H9 (cell line): ENCODE measurements at regions not wholly inside any gene's neighbourhood (a gene's known extent, or its start where the extent isn't known, plus 50 kb on each side); places are given as distances from the start of the nearest gene placed in this dataset.

Experiments used
- DNase-seq: peaks from one replicate; pipeline ENCODE4 v3.0.0-alpha.2; 2017
- H2AFZ ChIP-seq: one replicate; pipeline ENCODE4 v1.6.1; 2013; ENCODE audit warnings: mild to moderate bottlenecking, low read length, control low read depth, moderate library complexity
- H2AK5ac ChIP-seq: 2 replicates; pipeline ENCODE4 v1.6.1; 2013; ENCODE audit warnings: low read length, control low read depth, mixed read lengths; ENCODE audit not compliant: insufficient read length
- H2BK120ac ChIP-seq: one replicate; pipeline ENCODE4 v1.6.1; 2013; ENCODE audit warnings: low read depth, mild to moderate bottlenecking, low read length, control low read depth, inconsistent platforms; ENCODE audit not compliant: poor library complexity, severe bottlenecking
- H2BK12ac ChIP-seq: 2 replicates; pipeline ENCODE4 v1.6.1; 2013; ENCODE audit warnings: low read length, control low read depth, mixed read lengths, low read depth; ENCODE audit not compliant: insufficient read length
- H2BK15ac ChIP-seq: 2 replicates; pipeline ENCODE4 v1.6.1; 2013; ENCODE audit warnings: low read depth, low read length, control low read depth
- H2BK20ac ChIP-seq: one replicate; pipeline ENCODE4 v1.6.1; 2013; ENCODE audit warnings: low read depth, mild to moderate bottlenecking, low read length, control low read depth, inconsistent platforms; ENCODE audit not compliant: poor library complexity, severe bottlenecking
- H2BK5ac ChIP-seq: 2 replicates; pipeline ENCODE4 v1.6.1; 2013; ENCODE audit warnings: low read length, control low read depth, mixed read lengths; ENCODE audit not compliant: insufficient read length
- H3K14ac ChIP-seq: 2 replicates; pipeline ENCODE4 v1.6.1; 2013; ENCODE audit warnings: low read length, control low read depth; ENCODE audit not compliant: insufficient read depth
- H3K18ac ChIP-seq: 2 replicates; pipeline ENCODE4 v1.6.1; 2013; ENCODE audit warnings: low read depth, mild to moderate bottlenecking, mixed read lengths, low read length, control low read depth; ENCODE audit not compliant: insufficient read length
- H3K23ac ChIP-seq: 2 replicates; pipeline ENCODE4 v1.6.1; 2013; ENCODE audit warnings: low read length, control low read depth, mixed read lengths, low read depth; ENCODE audit not compliant: insufficient read length
- H3K23me2 ChIP-seq: 2 replicates; pipeline ENCODE4 v1.6.1; 2013; ENCODE audit warnings: low read depth, mild to moderate bottlenecking, mixed read lengths, low read length, control low read depth; ENCODE audit not compliant: insufficient read length, poor library complexity, severe bottlenecking
- H3K27ac ChIP-seq: 2 replicates; pipeline ENCODE4 v1.5.1; 2013; ENCODE audit warnings: low read length, control low read depth, mixed read lengths, low read depth; ENCODE audit not compliant: insufficient read length
- H3K27me3 ChIP-seq: 2 replicates; pipeline ENCODE4 v1.6.1; 2013; ENCODE audit warnings: low read length, control low read depth, inconsistent platforms; ENCODE audit not compliant: insufficient read depth
- H3K4ac ChIP-seq: 2 replicates; pipeline ENCODE4 v1.6.1; 2013; ENCODE audit warnings: low read depth, mild to moderate bottlenecking, control low read depth, inconsistent platforms, low read length, moderate library complexity
- H3K4me1 ChIP-seq: 2 replicates; pipeline ENCODE4 v1.6.1; 2013; ENCODE audit warnings: low read length, control low read depth, inconsistent platforms; ENCODE audit not compliant: insufficient read depth
- H3K4me2 ChIP-seq: 2 replicates; pipeline ENCODE4 v1.6.1; 2013; ENCODE audit warnings: low read length, control low read depth, mixed read lengths; ENCODE audit not compliant: insufficient read length, insufficient read depth
- H3K56ac ChIP-seq: 2 replicates; pipeline ENCODE4 v1.6.1; 2013; ENCODE audit warnings: low read depth, mild to moderate bottlenecking, mixed read lengths, low read length, control low read depth; ENCODE audit not compliant: insufficient read length
- H3K79me1 ChIP-seq: 2 replicates; pipeline ENCODE4 v1.6.1; 2013; ENCODE audit warnings: low read depth, mild to moderate bottlenecking, moderate library complexity, low read length, control low read depth, inconsistent platforms; ENCODE audit not compliant: insufficient read depth, poor library complexity, severe bottlenecking
- H3K79me2 ChIP-seq: 2 replicates; pipeline ENCODE4 v1.6.1; 2013; ENCODE audit warnings: low read length, control low read depth, inconsistent platforms; ENCODE audit not compliant: insufficient read depth
- H3K9ac ChIP-seq: 2 replicates; pipeline ENCODE4 v1.6.1; 2013; ENCODE audit warnings: low read length, control low read depth, mixed read lengths; ENCODE audit not compliant: insufficient read length; ENCODE audit errors: extremely low read depth
- H3K9me3 ChIP-seq: one replicate; pipeline ENCODE4 v1.6.1; 2013; ENCODE audit warnings: low read depth, low read length, inconsistent platforms; ENCODE audit not compliant: control insufficient read depth
- H3T11ph ChIP-seq: one replicate; pipeline ENCODE4 v1.6.1; 2013; ENCODE audit warnings: mild to moderate bottlenecking, low read length, control low read depth, inconsistent platforms
- H4K20me1 ChIP-seq: one replicate; pipeline ENCODE4 v1.6.1; 2013; ENCODE audit not compliant: control insufficient read depth, insufficient read length, insufficient read depth
- H4K5ac ChIP-seq: 2 replicates; pipeline ENCODE4 v1.6.1; 2013; ENCODE audit warnings: low read depth, mild to moderate bottlenecking, mixed read lengths, low read length, control low read depth; ENCODE audit not compliant: insufficient read length
- H4K8ac ChIP-seq: replicated peaks from 2 replicates; pipeline ENCODE4 v1.6.1; 2013; ENCODE audit warnings: low read length, control low read depth, mixed read lengths, low read depth; ENCODE audit not compliant: insufficient read length
- H4K91ac ChIP-seq: 2 replicates; pipeline ENCODE4 v1.6.1; 2013; ENCODE audit warnings: low read depth, mild to moderate bottlenecking, moderate library complexity, mixed read lengths, low read length, control low read depth; ENCODE audit not compliant: insufficient read length
- H3K27ac Mint-ChIP-seq, 3 experiments: 2 replicates in 2 of 3; 3 replicates in 1 of 3; pipeline ENCODE4 v1.8.0; 2020 to 2021; ENCODE audit warnings: mixed read lengths in 3 of 3, mild to moderate bottlenecking in 1 of 3, moderate library complexity in 1 of 3
- H3K27me3 Mint-ChIP-seq: 2 replicates; pipeline ENCODE4 v1.8.0; 2021; ENCODE audit warnings: low read depth, mild to moderate bottlenecking, moderate library complexity, mixed read lengths
- H3K36me3 Mint-ChIP-seq, 3 experiments: 2 replicates in 2 of 3; 3 replicates in 1 of 3; pipeline ENCODE4 v1.8.0; 2020 to 2021; ENCODE audit warnings: low read depth in 3 of 3, mixed read lengths in 3 of 3; ENCODE audit not compliant: insufficient read depth in 1 of 3
- H3K4me1 Mint-ChIP-seq, 2 experiments: 2 replicates each; pipeline ENCODE4 v1.8.0; 2020; ENCODE audit warnings: mixed read lengths in 2 of 2
- H3K4me3 Mint-ChIP-seq, 2 experiments: 2 replicates in 1 of 2; 3 replicates in 1 of 2; pipeline ENCODE4 v1.8.0; 2020 to 2021; ENCODE audit warnings: mild to moderate bottlenecking in 2 of 2, mixed read lengths in 2 of 2, moderate library complexity in 1 of 2
- H3K9me3 Mint-ChIP-seq, 2 experiments: 2 replicates in 1 of 2; 3 replicates in 1 of 2; pipeline ENCODE4 v1.8.0; 2020; ENCODE audit warnings: mild to moderate bottlenecking in 2 of 2, mixed read lengths in 2 of 2, moderate library complexity in 1 of 2
- WGBS: extraction: QIAGEN DNeasy Blood & Tissue Kit; methylation state at CpG from one replicate; pipeline ENCODE4 v1.1.7; 2013; ENCODE audit warnings: missing lambda C conversion rate, low lambda C conversion rate, mixed read lengths; ENCODE audit not compliant: insufficient read length; ENCODE audit errors: extremely low coverage; 5-methylcytosine and 5-hydroxymethylcytosine counted together
- TF ChIP-seq, protein P1 (sequence below): fragments of 200-600 bp; sonication (generic); conservative IDR thresholded peaks from 3 replicates; pipeline ENCODE4 v1.8.0; 2021; ENCODE audit warnings: antibody characterized with exemption, mild to moderate bottlenecking

DNA sequence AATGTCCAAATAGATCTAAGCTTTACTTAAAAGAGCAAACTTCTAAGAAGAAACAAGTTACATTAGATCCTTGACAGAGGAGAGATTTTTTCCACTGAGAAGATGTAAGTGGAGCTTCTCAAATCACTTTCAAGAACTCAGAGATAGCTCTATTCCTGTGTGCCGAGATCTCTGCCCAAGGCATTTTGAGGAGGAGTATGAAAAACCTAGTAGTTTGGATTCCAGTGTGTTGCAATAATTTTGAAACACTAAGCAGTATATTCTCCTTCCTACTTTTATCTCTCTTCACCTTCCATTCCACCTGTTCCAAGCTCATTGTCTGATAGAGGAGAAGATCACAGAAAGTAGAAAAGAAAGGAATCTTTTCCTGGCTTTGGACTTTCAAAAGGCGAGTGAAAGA lies 192.0 kb upstream of the TANK start:
- Mint-ChIP-seq H3K4me1 (peaks cover 0 to 10% of the 10 kb centered on the region in 2 experiments; a peak in 2 of 4 replicates), H3K4me3 (no peak overlapping the region), H3K27me3 (no peaks in the 10 kb centered on the region), H3K9me3 (no peaks in the 10 kb centered on the region), H3K27ac (no peak overlapping the region), H3K36me3 (no peaks in the 10 kb centered on the region; a peak in 1 of 7 replicates)
- Histone ChIP-seq H4K20me1 (no peaks in the 10 kb centered on the region), H2BK12ac (no peak overlapping the region), H3K4me1 (no peaks in the 10 kb centered on the region), H2BK15ac (no peak overlapping the region), H3K27ac (no peak overlapping the region), H3K9me3 (no peaks in the 10 kb centered on the region), H4K5ac (no peak overlapping the region), H2AK5ac (no peak overlapping the region), H3T11ph (no peak overlapping the region), H4K8ac (no peak overlapping the region), H2BK20ac (no peak overlapping the region), H3K18ac (no peak overlapping the region), H3K79me1 (no peaks in the 10 kb centered on the region), H3K4ac (no peak overlapping the region), H3K56ac (no peak overlapping the region), H3K23ac (no peak overlapping the region), H3K79me2 (no peaks in the 10 kb centered on the region), H3K4me2 (no peak overlapping the region), H2AFZ (no peak overlapping the region), H4K91ac (no peak overlapping the region), H2BK120ac (no peak overlapping the region), H3K14ac (no peak overlapping the region), H3K27me3 (no peaks in the 10 kb centered on the region), H3K9ac (no peak overlapping the region), H3K23me2 (no peaks in the 10 kb centered on the region), H2BK5ac (no peak overlapping the region)
- TF ChIP-seq, protein P1, sequence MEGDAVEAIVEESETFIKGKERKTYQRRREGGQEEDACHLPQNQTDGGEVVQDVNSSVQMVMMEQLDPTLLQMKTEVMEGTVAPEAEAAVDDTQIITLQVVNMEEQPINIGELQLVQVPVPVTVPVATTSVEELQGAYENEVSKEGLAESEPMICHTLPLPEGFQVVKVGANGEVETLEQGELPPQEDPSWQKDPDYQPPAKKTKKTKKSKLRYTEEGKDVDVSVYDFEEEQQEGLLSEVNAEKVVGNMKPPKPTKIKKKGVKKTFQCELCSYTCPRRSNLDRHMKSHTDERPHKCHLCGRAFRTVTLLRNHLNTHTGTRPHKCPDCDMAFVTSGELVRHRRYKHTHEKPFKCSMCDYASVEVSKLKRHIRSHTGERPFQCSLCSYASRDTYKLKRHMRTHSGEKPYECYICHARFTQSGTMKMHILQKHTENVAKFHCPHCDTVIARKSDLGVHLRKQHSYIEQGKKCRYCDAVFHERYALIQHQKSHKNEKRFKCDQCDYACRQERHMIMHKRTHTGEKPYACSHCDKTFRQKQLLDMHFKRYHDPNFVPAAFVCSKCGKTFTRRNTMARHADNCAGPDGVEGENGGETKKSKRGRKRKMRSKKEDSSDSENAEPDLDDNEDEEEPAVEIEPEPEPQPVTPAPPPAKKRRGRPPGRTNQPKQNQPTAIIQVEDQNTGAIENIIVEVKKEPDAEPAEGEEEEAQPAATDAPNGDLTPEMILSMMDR, result no peak
- no CpG with 5 or more reads among the region's 2 CpGs for WGBS
- DNase-seq, result no peak
